Coronary artery (tissue), 2 donors: ENCODE measurements at regions not wholly inside any gene's neighbourhood (a gene's known extent, or its start where the extent isn't known, plus 50 kb on each side); places are given as distances from the start of the nearest gene placed in this dataset.
"Not testable (repeated sequence)": the region's sequence is repeated elsewhere in the genome, so short reads cannot be mapped to it uniquely, and the experiment has no call there.

ENCODE experiments used
- DNase-seq: peaks from one replicate; pipeline ENCODE4 v3.0.0-alpha.2; 2017; ENCODE audit warnings: low spot score
- H3K27ac ChIP-seq, 2 donors: fragments of 200-600 bp; sonication (generic); one replicate each; pipeline ENCODE4 v1.5.1; 2016 to 2019
- H3K4me3 ChIP-seq: fragments of 200-600 bp; sonication (generic); 2 replicates; pipeline ENCODE4 v1.5.1; 2016; ENCODE audit warnings: mild to moderate bottlenecking, moderate library complexity
- TF ChIP-seq, protein P1 (sequence below): fragments of 200-600 bp; sonication (generic); IDR thresholded peaks from one replicate; pipeline ENCODE4 v1.5.1; 2019; ENCODE audit warnings: antibody characterized with exemption

GRCh38 chr11:112537026-112537425, 276.4 kb upstream of the PLET1 start:
- H3K4me3 ChIP-seq = no peak overlapping the region
- TF ChIP-seq, protein P1, sequence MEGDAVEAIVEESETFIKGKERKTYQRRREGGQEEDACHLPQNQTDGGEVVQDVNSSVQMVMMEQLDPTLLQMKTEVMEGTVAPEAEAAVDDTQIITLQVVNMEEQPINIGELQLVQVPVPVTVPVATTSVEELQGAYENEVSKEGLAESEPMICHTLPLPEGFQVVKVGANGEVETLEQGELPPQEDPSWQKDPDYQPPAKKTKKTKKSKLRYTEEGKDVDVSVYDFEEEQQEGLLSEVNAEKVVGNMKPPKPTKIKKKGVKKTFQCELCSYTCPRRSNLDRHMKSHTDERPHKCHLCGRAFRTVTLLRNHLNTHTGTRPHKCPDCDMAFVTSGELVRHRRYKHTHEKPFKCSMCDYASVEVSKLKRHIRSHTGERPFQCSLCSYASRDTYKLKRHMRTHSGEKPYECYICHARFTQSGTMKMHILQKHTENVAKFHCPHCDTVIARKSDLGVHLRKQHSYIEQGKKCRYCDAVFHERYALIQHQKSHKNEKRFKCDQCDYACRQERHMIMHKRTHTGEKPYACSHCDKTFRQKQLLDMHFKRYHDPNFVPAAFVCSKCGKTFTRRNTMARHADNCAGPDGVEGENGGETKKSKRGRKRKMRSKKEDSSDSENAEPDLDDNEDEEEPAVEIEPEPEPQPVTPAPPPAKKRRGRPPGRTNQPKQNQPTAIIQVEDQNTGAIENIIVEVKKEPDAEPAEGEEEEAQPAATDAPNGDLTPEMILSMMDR = no peak
- DNase-seq = no peak
- no peak overlapping the region for H3K27ac ChIP-seq

- Histone ChIP-seq H3K4me3 (no peak overlapping the region), H3K27ac (no peak overlapping the region)
- no peak for DNase-seq
- TF ChIP-seq, protein P1 = no peak
Measured at GRCh38 chr11:112537846-112538330, 277.2 kb upstream of the PLET1 start.

GRCh38 chr11:112538534-112539280, 278.0 kb upstream of the PLET1 start:
- TF ChIP-seq, protein P1 = no peak
- no peak overlapping the region for H3K27ac ChIP-seq
- H3K4me3 ChIP-seq = no peak overlapping the region
- no peak for DNase-seq

- not testable (repeated sequence) for H3K27ac ChIP-seq, H3K4me3 ChIP-seq, DNase-seq
Measured at GRCh38 chr11:112539281-112539555, 278.6 kb upstream of the PLET1 start.

DNA sequence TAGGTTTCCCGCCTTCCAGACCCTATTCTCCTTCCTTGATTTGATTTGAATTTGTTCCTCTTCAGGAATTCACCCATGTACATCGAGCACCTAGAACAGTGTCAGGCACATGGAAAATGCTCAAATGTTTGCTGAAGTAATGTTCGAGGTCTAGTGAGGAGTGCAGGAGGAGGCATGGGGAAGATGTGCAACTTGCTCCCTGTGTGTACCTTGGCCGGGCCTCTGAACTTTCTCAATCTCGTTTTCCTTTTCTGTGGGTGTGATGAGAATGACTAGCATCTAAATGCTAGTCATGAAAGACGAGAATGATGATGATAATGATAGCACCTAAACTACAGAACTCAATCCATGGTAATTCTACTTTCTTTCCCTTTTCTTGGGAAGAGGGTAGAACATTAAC, 279.1 kb upstream of the PLET1 start:
- TF ChIP-seq, protein P1 = no peak
- Histone ChIP-seq H3K4me3 (no peak overlapping the region), H3K27ac (no peak overlapping the region)
- no peak for DNase-seq

- DNase-seq = no peak
- H3K4me3 ChIP-seq = no peak overlapping the region
- no peak overlapping the region for H3K27ac ChIP-seq
- TF ChIP-seq, protein P1 = no peak
Measured at GRCh38 chr11:112540261-112540660, 279.6 kb upstream of the PLET1 start.

GRCh38 chr11:112541140-112542046, 280.7 kb upstream of the PLET1 start:
- DNase-seq = no peak
- TF ChIP-seq, protein P1 = no peak
- Histone ChIP-seq H3K27ac (no peak overlapping the region), H3K4me3 (no peak overlapping the region)
